Islet precursor cell (in vitro differentiated cells): ENCODE measurements at regions not wholly inside any gene's neighbourhood (a gene's known extent, or its start where the extent isn't known, plus 50 kb on each side); places are given as distances from the start of the nearest gene placed in this dataset.
"Not testable (repeated sequence)": the region's sequence is repeated elsewhere in the genome, so short reads cannot be mapped to it uniquely, and the experiment has no call there.

Experiments used
- DNase-seq: peaks from one replicate; pipeline ENCODE4 v3.0.0-alpha.2; 2018

GRCh38 chrX:137195296-137195695 is 161.5 kb upstream of the GPR101 start:
- no peak for DNase-seq

- peak; percentile 73 for DNase-seq
These were observed 160.4 kb upstream of the GPR101 start for GRCh38 chrX:137194164-137194563.

DNA sequence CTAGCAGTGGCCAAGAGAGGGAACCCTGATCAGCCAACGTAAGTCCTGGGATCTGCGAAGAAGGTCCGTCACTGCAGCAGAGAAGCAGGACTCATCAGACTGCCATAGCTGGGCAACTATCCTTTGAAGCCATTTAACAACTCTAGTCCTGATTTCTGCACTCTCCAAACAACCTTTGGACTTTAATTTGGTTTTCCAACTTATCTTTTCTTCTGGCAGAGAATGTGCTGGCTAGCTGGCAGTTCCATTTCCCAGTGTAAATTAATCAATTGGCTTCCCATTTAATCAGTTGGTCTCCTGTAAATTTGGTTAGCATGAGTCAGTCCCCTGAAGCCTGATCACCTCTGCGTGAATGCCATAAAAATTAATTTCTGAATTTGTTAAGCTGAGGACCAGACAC is 153.7 kb upstream of the GPR101 start:
- DNase-seq: no peak

- DNase-seq: no peak
These were observed 144.6 kb upstream of the GPR101 start for GRCh38 chrX:137178392-137178791.

DNA sequence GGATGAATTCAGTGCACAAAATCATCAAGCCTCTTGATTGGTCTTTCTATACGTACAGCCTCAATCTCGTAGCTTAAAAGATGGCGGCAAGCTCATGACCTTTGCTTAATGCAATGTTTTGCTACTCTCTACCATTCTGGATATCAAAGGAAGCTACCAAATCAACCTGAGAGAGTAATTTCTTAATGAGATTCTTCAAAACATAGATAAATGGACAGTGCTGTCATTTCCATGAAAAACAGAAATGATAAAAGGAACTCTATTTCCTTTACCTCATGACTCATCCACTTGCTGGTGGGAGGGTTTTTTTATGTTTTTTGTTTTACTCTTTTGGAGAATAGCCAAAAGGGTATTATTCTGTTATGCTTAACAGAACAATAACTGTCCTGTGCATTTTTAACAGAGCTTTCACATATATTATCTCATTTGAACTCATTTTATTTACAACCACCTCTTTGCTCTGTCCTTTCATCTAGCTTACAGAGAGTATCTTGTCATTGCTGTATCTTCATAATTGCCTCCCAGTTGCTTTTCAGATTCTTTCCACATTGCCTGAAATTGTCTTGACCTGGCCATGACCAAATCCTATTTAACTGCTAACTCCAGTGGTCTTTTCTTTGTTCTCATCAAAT is 138.6 kb upstream of the GPR101 start:
- DNase-seq: no peak

DNA sequence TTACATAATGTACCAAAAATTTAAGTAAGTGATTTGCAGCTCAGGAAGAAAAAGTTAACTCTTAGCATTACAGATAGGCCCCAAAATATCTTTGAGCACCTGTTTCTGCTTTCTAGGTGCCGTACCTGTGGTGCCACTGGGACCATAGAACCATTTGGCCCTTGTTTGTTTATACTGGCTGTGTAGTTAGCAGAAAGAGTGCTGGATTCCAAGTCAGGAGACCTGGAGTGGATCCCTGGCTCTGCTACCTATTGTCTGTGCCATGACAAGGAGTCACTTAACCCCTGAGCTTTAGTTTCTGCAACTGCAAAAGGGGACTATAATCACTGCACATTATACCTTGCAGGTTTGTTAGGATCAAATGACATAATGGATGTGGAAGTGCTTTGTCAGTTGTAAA is 137.8 kb upstream of the GPR101 start:
- DNase-seq: no peak

- no peak for DNase-seq
These were observed 132.8 kb upstream of the GPR101 start for GRCh38 chrX:137166591-137166990.

GRCh38 chrX:137164329-137164728 is 130.5 kb upstream of the GPR101 start:
- DNase-seq: no peak

DNA sequence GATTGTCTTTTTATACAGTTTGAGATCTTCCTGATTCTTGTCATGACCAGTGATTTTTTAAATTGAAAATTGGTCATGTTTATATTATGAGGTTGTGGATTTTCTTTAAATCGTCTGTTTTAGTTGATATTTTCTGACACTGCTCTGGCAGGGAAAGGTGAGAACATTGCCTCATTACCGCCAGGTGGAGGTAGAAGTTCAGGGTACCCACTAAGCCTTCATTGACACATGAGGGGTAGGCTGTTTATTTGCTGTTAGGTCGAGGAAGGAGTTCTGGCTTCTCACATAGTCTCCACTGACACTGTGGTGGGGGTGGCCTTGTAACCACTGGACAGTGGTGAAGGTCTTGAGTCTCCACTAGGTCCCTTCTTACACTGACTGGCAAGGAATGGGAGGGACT is 117.6 kb upstream of the GPR101 start:
- no peak for DNase-seq

GRCh38 chrX:137143864-137144263 is 110.1 kb upstream of the GPR101 start:
- DNase-seq: no peak

DNA sequence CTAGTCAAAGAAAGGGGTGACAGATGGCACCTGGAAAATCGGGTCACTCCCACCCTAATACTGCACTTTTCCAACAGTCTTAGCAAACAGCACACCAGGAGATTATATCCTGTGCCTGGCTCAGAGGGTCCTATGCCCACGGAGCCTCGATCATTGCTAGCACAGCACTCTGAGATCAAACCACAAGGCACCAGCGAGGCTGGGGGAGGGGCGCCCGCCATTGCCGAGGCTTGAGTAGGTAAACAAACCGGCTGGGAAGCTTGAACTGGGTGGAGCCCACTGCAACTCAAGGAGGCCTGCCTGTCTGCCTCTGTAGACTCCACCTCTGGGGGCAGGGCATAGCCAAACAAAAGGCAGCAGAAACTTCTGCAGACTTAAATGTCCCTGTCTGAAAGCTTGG is 88.9 kb upstream of the GPR101 start:
- not testable (repeated sequence) for DNase-seq

- no peak for DNase-seq
These were observed 85.3 kb upstream of the GPR101 start for GRCh38 chrX:137119049-137119448.

DNA sequence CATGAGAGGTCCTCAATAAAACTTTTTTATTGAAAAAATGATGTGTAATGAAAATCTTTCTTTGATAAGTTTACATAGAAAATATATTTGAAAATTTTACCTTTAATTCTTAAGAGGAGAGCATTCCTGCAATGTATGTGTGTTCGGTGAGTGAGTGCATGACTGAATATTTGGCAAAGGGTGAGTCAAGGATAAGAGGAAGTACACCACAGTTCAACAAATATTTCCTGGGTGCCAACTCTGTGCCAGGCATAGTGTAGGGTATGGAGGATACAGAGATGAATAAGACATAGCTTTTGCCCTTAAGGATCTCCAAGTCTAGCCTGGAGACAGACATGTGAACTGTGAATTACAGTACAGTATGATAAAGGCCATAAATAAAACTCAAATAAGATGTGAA is 84.7 kb upstream of the GPR101 start:
- DNase-seq: no peak

DNA sequence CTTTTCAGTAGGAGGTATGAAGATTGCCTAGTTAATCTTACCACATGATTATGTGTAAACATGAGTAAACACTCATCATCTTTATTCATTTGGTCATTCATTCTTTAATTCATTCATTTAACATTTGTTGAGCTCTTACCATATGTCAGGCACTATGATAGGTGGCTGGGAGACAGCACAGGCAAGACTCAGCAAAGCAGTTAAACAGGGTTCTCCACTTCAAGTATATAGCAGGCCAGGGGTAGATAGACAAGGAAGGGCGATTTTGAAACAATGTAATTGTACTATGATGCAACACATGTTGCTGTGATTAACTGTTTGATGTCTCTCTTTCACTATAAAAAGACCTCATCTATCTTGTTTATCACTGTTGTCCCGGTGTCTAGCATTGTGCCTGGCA is 84.3 kb upstream of the GPR101 start:
- no peak for DNase-seq

DNA sequence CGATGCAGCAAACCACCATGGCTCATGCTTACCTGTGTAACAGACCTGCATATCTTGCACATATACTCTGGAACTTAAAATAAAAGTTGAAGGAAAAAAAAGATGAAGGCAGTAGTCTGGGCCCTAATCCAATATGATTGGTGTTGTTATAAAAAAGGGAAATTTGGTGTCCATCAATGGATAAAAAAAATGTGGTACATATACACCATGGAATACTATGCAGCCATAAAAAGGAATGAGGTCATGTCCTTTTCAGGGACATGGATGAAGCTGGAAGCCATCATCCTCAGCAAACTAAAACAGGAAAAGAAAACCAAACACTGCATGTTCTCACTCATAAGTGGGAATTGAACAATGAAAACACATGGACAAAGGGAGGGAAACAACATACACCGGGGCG is 74.1 kb upstream of the GPR101 start:
- not testable (repeated sequence) for DNase-seq

- no peak for DNase-seq
These were observed 67.6 kb upstream of the GPR101 start for GRCh38 chrX:137101273-137101990.
